DMS114 treated with DMSO at 0.1 percent for 48 hours (cell line): ENCODE measurements at regions not wholly inside any gene's neighbourhood (a gene's known extent, or its start where the extent isn't known, plus 50 kb on each side); places are given as distances from the start of the nearest gene placed in this dataset.
"Not testable (repeated sequence)": the region's sequence is repeated elsewhere in the genome, so short reads cannot be mapped to it uniquely, and the experiment has no call there.

Experiments used
- DNase-seq: peaks from one replicate; lab custom pipeline; 2025; ENCODE audit not compliant: unreplicated experiment; lab: John Stamatoyannopoulos, UW

DNA sequence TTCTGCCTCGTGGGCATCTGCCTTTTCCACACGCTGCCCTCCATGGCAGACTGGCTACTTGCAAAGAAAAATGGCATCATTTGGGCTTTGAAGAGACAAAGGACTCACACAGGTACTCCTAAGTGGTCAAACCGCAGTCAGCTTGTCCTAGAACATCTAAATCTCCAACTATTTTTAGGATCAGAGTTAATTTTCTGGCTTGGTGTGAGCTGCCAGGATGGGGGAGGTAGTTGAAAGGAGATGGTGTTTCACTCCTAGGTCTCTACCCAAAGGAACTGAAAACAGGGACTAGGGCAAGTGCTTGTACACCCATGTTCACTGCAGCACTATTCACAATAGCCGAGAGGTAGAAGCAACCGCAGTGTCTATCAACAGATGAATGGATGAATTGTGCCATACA is 107.9 kb upstream of the ATL2 start:
- DNase-seq: no peak

DNA sequence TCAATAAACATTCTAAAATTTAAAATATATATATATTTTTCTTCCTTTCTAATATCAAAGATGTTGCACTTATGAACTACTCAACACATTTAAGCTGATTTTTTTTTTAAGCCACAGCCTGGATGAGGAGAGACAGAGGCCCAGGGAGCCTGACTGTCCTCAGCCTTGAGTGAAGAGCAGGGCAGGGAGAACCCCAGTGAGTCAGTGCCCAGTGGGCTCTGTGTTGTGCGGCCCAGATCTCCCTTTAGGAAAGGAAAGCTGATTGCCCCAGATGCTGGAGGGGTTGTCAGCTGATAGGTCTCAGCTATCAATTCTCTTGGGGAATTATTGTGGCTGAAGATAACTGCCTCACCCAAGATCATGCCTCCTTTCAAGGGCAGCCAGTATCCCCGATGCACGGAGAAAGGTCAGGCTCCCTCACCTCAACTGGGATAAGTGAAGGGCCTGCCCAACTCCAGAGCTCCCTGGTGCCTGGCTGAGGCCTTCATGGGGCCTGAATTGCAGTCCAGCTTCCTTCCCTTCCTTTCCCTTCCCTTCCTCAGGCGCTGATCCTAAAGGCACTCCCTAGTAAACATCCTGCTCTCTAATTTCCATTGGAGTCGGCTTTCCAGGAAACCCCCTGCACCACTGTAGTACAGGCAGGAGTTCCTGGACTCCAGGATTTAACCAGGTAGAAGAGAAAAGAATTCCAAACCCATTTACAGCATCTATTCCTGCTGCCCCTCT is 106.9 kb upstream of the ATL2 start:
- no peak for DNase-seq

DNA sequence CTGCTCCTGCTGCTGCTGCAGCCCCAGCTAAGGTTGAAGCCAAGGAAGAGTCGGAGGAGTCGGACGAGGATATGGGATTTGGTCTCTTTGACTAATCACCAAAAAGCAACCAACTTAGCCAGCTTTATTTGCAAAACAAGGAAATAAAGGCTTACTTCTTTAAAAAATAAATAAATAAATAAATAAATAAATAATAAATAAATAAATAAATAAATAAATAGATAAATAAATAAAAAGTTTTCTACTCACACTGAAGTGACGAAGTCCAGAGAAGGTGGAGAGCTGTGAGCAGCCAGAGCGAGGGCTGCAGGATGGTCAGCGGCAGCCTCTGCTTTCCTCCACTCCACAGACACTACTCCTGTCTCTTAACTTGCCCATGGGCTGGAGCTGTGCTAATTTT is 105.6 kb upstream of the ATL2 start:
- DNase-seq: not testable (repeated sequence)

DNA sequence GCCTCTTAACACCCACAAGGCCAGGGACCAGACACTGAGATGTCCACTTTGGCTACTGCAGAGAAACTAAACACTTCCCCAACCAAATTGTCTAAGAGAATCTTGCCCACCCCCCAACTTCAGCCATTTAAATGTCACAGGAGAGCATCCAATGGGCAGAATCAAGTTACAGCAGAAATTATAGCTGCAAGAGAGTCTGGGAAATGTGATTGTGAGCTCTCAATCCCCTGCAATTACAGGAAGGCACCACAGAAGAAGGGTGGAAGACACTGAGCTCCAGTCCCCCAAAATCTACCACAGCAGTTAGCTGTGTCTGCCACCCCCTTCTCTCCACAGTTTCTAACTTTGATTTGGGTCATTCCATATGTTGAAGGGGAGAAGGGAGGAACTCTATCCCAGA is 103.5 kb upstream of the ATL2 start:
- no peak for DNase-seq

DNA sequence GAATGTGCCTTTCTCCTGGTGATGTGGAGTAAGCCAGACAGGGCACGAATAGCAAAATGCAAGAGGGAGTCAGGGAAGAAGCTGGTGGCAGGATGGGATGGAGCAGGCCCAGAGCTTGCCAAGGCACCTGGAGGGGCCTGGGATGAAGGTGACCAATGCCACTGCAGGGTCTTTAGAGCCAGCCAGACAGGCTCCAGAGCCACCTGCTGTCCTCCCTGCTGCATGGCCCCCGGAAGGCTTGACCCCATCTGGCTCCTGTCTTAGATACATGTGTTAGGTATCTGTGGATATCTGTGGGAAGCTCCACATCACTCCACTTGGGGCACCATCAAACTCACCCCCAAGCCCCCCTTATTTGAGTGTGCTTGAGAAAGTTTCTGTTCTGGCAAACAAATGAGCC is 99.9 kb upstream of the ATL2 start:
- DNase-seq: no peak

GRCh38 chr2:38475567-38475881 is 98.5 kb upstream of the ATL2 start:
- no peak for DNase-seq

GRCh38 chr2:38474715-38475566 is 97.9 kb upstream of the ATL2 start:
- DNase-seq: no peak

GRCh38 chr2:38474021-38474456 is 97.0 kb upstream of the ATL2 start:
- DNase-seq: no peak

DNA sequence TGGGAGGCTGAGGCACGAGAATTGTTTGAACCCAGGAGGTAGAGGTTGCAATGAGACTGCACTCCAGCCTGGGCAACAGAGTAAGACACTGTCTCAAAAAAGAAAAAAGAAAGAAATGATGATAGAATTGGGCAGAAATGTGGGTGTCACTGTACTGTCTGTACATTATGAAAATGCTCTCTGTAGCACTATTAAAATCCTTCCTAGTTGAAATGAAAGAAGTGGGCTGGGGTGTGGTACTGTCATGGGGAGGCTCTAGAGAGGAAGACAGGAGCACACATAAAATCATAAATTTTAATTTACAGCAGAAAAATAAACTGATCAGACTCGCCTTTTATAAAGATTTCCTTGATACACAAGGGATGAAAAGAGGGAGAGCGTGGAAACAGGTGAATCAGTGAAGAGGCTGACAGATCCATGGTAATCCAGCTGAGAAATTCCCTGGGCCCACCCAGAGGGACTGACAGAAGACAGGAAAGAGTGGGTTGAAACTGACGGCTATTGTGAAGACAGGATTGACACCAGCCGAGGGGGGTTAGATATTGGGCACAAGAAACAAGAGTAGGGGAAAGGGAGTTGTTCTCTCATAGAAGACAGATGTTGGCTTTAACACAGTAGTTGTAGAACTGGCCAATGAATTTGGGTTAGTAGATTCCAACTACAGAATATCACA is 96.4 kb upstream of the ATL2 start:
- DNase-seq: no peak

GRCh38 chr2:38470115-38470514 is 93.0 kb upstream of the ATL2 start:
- no peak for DNase-seq

DNA sequence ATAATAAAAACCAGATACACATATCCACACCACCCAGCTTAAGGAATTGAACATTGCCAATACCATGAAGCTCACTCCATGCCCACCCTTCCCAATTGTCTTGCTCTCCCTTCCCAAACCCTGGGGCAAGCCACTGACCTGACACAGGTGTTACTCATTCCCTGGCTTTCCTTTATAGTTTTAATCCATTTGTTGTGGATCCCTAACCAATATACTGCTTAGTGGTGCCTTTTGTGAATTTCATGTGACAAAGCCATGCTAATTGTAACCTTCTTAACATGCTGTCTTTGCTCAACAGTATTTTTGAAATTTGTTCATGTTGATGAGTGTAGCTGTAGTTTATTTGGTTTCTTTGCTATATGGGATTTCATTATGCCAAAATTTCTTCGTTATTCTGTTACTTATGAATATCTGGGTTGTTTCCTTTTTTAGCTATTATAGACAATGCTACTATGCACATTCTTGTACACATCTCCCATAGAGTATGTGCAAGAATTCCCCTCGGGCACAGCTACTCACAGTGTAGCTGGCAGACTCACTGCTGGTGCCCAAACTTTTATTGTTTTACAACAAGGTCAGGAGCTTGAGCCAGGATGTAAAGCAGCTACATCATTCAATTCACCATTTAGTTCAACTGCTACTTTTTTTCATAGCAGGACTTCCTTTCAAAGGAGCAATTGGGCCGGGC is 90.8 kb upstream of the ATL2 start:
- DNase-seq: no peak

- no peak for DNase-seq
Observed at GRCh38 chr2:38466876-38467767, 90.0 kb upstream of the ATL2 start.

- DNase-seq: no peak
Observed at GRCh38 chr2:38466409-38466808, 89.3 kb upstream of the ATL2 start.

DNA sequence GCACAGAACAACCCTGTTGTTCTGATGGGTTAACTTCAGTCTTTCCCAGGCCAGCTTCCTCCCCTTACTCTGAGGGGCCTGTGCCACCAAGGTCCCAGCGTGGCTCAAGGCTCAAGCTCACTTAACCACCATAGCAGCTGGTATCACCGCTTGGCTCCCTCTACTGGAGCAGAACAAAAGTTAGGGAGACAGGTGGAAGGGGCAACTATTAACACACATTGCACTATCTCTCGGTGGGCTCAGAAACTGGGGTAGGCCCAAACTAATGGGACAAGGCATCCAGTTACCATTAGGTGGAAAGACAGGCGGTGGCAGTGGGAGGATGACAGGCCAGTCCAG is 88.7 kb upstream of the ATL2 start:
- peak; percentile 14 for DNase-seq

GRCh38 chr2:38464971-38465788 is 88.1 kb upstream of the ATL2 start:
- no peak for DNase-seq

GRCh38 chr2:38463752-38464151 is 86.7 kb upstream of the ATL2 start:
- no peak for DNase-seq

DNA sequence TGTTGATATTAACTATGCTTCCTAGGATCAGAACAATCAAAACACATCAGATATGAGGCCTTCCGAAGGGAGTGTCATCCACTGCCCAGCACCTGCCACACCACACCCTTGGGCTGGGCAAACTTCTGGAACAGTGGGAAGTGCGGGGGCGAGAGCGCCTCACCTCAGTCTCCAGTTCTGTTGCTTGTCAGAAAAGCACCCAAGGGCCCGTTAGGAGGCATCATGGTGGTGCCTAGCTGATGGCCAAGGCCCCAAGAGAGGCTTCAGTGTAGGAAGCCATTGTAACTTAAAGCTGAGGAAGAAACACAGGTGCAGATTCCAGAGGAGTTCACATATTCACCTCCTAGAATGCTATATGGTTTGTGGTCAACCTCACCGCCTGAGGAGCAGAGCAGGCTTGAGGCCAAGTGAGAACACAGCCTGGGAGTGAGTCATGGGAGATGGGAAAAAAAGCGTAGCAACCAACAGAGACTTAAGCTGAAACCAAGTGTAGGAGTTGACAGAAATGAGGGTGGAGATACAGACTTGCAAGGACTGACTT is 85.1 kb upstream of the ATL2 start:
- no peak for DNase-seq

DNA sequence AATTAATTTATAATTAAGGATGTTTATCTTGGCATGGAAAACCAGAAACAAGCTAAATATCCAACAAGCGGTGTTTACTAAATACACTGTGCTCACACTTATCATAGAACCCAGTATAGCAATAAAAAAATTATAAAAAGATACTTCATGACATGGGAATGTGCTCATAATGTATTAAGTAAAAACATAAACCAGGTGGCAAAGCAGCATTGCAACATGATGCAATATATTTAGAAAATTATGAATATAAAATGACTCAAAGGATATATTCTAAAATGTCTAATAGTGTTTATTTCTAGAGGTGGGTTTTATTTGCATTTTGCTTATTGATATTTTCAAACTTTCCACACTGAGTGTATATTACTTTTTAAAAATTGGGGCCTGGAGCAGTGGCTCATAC is 84.4 kb upstream of the ATL2 start:
- no peak for DNase-seq

DNA sequence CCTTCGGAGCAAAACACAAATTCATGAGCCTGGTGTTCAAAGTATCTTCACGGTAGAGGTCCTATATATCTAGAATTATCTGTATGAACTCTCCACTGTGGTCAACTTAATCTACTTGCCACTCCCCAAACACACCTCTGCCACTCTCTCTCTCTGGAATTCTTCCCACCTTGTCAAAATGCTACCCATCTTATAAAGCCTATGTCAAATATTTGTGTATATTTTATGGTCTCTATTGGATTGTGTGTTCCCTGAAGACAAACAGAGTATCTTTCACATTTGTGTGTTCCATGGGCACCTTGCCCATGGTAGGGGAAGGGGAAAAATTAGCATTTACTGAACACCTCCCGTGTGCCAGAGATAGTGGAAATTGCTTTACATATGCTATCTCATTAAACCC is 83.2 kb upstream of the ATL2 start:
- no peak for DNase-seq

GRCh38 chr2:38454081-38454480 is 77.0 kb upstream of the ATL2 start:
- DNase-seq: no peak
